ENCODE measurements at regions not wholly inside any gene's neighbourhood (a gene's known extent, or its start where the extent isn't known, plus 50 kb on each side); places are given as distances from the start of the nearest gene placed in this dataset.

DNA sequence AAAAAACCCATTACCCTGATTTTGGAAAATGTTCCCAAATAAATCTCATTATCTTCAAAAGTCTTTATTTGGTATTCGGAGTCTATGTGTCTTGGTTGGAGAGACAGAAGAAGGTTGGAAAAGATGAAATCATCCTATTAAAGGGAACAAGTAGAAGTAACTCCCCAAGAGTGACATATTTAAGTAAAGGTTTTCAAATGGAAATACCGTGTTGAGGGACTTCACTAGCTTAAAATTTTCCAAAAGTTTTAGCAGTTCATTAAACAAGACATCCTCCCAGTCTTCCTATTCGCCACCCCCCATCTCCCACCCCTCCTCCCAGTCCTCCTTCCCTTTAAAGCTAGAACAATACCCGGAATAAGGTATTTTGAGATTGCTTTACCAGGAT, 62.7 kb upstream of the CCDC160 start:
- H3K4me3 ChIP-seq (ENCODE audit: low read depth, low read length), result no peak overlapping the region
- no peak for TF ChIP-seq CTCF (IDR thresholded peaks at IDR 0.05; ENCODE audit: low read depth, low read length)

DNA sequence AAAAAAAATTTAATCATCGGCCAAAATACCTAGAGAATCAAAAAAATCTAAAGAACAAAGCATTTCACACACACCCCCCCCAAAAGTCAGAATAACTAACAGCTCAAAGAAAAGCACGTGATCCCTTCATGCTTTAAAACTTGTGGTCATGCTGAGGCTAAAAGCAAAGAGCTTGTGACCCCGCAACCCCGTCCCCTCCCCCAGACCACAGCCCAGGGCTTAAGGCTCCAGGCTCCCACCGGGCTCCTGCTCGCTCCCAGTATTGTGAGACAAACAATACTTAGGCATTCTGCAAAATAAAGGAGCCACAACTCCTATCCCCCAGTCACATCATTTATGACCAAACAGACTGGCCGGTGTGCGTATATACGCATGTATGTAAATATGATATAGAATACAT, 62.1 kb upstream of the CCDC160 start:
- TF ChIP-seq CTCF (IDR thresholded peaks at IDR 0.05; ENCODE audit: low read depth, low read length), result no peak
- no peak overlapping the region for H3K4me3 ChIP-seq (ENCODE audit: low read depth, low read length)

- no peak for TF ChIP-seq CTCF (IDR thresholded peaks at IDR 0.05; ENCODE audit: low read depth, low read length)
- no peak overlapping the region for H3K4me3 ChIP-seq (ENCODE audit: low read depth, low read length)
Measured at GRCh38 chrX:134177527-134177926, 59.5 kb upstream of the CCDC160 start.

DNA sequence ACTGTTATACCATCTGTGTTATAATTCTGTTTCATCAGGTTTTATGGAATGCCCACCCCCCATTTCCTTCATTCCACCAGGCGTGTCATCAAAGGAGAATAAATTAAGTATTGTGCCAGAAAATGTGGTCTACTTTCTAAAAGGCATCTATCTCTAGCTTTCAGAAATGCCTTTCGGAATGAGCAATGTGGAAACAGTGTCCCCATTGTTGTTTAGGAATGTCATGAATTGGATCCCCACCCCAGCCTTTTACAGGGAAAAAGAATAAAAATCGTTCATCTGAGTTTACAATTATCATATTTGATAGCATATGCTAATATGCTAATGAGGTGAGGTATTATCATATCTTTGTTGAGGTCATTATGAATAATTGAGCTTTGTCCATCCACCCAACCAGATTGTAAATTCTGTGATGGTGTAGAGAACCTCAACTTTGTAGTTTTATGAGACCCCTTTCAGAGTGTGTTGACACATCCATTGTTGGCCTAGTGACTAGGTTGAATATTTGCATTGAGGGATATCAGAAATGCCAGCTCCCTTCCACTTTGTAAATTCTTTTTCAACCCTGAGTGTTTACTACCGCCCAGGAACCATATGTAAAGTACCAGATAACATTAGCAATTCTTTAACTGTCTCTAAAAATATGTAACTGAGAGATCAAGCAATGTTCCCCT, 56.2 kb upstream of the CCDC160 start:
- no peak overlapping the region for H3K4me3 ChIP-seq (ENCODE audit: low read depth, low read length)

DNA sequence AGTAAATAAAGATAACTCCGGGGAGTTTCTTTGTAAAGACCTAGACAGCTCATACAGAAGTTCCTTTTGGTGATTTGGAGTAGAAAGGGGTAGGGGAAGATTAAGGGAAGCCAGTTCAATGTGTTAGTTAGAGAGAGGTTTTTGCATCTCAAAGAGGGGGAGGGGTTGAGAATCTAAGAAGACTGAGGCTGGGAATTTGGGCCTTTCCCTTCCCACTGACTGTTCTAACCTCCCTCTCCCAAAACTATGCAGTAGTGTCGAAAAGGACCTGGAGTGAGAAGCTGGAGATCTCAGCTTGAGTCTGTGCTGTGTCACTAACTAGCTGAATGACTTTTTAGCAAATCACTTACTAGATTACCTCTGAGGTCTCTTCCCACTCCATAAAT, 55.7 kb upstream of the CCDC160 start:
- no peak for TF ChIP-seq CTCF (IDR thresholded peaks at IDR 0.05; ENCODE audit: low read depth, low read length)

More for the DNA sequence above, 56.2 kb upstream of the CCDC160 start:
- TF ChIP-seq CTCF (IDR thresholded peaks at IDR 0.05; ENCODE audit: low read depth, low read length), result no peak

DNA sequence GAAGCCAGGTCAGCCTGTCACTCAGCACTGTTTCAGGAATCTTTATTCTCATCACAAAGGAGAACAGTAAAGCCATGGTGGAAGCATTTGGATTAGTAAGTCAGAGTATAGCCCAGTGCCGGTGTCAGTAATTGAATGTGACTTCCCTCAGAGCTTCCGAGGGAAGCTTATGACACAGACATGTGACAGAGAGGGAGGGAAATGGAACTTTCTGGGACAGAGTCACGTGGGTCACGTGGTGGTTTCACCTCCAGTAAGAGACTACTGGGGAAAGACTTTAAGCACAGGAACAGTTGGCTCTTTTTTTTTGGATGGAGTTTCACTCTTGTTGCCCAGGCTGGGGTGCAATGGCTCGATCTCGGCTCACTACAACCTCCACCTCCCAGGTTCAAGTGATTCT, 53.3 kb upstream of the CCDC160 start:
- H3K4me3 ChIP-seq (ENCODE audit: low read depth, low read length), result no peak overlapping the region
- TF ChIP-seq CTCF (IDR thresholded peaks at IDR 0.05; ENCODE audit: low read depth, low read length), result no peak

More for the DNA sequence above, 55.7 kb upstream of the CCDC160 start:
- H3K4me3 ChIP-seq (ENCODE audit: low read depth, low read length), result no peak overlapping the region

- TF ChIP-seq CTCF (IDR thresholded peaks at IDR 0.05; ENCODE audit: low read depth, low read length), result no peak
- no peak overlapping the region for H3K4me3 ChIP-seq (ENCODE audit: low read depth, low read length)
Measured at GRCh38 chrX:134184936-134185335, 52.0 kb upstream of the CCDC160 start.

Measured in WI38 (cell line).